ENCODE measurements at regions not wholly inside any gene's neighbourhood (a gene's known extent, or its start where the extent isn't known, plus 50 kb on each side); places are given as distances from the start of the nearest gene placed in this dataset.
"Not testable (repeated sequence)": the region's sequence is repeated elsewhere in the genome, so short reads cannot be mapped to it uniquely, and the experiment has no call there.

DNA sequence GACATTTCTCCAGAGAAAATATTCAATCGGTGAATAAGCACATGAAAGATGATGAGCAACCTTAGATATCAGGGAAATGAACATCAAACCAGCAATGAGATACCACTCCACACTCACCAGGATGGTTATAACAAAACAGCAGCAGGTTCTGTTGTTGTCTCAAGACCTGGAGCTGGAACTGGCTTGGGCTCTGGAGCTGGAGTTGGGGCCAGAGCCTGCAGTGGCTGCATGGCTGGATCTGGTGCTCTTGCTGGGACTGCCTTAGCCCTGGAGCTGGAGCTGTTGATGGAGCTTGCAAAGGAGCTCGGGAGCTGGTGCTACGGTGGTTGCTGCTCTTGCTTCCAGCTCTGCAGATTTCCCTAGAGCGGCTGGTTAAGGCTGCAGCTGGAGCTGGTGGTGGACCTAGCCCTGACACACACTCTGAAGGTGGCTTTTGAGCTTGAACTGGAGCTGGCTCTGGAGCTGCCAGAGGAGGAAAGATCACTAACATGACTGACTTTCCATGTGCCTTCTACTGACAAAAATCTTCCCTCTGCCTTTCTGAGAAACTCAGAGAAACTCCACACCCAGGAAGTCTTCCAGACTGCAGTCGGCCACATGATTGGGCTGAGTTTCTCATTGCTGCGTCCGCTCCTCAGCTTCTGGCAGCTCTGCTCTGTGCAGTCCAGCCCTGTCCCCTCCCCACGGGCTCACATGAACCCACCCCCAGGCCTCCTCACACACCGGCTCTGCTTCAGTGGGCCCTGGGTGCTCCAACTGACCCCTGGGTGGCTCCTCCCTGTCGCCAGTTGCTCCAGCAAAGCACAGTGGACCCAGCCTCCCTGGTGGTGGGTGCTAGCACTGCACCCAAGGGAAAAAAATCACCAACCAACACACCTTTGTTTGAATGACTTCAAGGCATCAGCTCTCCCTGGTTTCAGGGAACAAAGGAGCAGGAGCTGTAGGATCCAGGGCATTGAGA lies 139.1 kb upstream of the FMN2 start:
- no peak for DNase-seq

DNA sequence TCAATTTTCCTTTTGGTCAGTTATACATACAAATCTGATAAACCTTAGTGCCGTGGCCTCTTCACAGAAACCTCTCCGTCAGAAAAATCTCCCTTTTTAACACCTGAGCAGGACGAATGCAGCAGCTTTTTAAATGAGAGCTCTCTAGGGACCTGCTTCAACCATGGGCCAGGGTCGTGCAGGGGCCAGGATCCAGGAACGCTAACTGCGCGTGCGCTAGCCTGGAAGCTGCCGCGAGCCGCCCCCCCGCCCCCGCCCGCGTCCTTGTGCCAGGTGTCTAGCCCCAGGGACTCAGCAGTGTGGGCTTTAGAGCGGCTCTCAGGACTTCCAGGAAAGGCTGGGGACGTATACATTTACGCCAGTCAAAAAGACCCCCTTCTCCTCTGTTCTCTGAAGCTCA lies 136.8 kb upstream of the FMN2 start:
- DNase-seq, result no peak

DNA sequence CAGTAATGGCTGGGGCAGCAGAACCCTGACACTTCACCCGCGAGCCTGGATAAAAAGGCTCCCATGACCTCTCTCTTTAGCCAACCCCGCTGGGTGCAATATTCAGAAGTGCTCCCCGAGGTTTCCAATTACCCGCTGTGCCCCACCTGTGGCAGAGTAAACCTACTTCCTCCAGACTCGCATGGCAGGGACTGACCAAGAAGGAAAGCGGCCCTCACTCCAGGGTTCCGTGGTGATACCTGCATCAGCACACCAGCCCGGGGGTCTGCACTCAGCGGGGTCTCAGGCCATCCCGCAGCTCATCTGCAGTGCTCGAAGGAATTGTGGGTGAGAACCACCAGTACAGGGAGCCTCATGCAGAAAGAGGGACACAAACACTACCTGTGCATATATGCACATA lies 136.3 kb upstream of the FMN2 start:
- DNase-seq, result no peak

DNA sequence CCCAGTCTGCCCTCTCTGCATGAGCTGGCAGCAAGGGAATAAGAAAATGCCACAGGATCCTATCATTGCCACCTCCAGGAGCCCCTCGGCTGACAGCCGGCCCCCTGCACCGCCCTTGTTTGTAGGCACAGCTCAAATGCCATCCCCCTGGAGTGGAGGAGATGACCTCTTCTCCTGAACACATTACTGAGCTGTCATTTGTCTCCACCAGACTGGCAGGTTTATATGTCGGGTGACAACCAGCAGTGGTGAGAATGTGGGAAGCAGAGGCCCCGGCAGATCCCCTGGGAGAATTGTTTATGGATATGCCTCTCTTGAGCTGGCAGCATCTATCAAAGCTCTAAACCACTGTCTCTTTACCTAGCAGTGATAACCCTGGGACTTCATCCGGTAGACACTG lies 135.4 kb upstream of the FMN2 start:
- DNase-seq, result no peak

DNA sequence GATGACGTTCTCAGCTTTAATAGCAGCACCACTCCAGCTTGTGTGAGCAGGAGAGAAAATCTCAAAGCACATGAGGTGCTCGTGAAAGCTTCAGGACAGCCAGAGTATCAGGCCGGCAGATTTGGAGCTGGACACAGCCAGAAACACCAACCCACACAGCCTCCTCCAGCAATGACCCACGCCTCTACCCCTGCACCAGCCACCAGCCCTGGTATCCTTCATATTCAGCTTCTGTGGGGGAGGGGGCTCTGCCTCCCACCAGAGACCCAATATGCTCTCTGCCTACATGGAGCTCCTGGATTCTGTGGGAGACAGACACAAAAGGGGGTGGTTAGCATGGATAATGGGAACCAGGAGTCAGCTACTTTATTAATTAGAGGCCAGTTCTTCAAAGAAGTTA lies 133.6 kb upstream of the FMN2 start:
- no peak for DNase-seq

DNA sequence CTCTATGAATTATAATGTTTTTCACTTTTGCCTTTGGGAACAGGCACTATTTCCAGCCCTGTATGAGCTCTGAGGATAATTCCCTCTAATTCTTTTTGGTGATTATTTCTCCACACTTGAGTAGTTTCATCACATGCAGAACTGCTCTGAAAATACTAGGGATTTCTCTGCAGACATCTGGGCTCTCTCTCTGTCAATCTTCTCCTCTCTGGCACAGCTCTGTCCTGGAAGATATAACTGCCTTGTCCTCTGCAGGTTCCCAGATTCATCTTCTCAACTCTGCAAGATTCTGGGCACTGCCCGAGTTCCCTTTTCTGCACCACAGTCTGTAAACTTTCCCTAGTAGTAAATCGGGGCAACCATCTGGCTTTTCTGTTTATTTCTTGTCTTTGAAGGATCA lies 131.3 kb upstream of the FMN2 start:
- no peak for DNase-seq

DNA sequence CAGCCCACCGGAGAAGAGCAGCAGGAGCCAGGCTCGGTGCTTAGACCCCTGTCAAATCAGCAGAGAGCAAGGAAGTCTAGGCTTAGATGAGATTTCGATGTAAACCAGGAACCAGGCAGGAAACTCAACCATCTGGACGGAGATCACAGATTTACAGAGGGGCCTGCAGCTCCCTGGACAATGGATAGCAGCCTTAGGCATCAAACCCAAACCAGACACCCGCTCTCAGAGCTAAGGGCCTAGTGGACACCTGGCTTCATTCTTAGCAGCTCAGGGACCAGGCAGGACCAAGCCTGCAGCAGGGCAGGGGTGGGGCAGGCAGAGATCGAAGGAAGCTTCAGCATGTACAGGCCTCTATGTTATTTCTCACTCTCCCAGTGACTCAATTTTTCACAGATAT lies 127.8 kb upstream of the FMN2 start:
- no peak for DNase-seq

DNA sequence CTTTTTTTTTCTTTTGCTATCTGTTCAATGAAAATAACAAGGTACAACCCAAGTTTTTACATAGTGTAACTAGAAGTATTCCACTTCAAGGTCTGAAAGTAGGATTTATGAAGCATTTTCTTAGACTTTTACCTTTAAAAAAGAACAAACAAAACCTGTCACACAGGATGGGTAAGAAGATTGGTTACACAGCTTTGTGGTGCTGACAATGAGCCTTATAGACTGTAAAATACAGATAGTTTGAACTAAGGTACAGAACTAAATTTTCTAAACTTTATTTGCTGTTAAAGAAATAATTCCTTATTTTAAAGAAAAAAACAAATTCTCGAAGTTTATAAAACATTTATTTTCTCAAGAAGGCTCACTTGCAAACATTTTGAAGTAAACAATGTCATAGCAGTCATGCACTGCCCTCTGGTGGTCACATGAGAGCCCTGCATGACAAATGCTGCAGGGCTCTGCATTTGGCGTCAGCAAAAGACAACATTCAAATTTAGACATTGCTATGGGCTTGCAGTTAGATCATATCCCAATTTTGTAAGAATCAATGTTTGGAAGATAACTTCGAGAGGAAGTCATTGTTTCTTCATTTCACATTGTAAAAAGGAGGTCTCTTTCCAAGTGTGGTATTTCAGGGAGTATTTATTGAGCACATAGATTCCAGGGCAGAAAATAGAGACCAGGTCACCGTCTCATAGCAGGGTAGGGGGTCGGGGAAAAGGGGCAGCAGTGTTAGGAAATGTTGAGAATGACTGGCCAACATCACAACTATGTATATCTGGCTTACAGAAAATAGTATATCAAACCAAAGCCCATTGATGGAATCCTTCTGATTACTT lies 115.3 kb upstream of the FMN2 start:
- peak; percentile 14 for DNase-seq

DNA sequence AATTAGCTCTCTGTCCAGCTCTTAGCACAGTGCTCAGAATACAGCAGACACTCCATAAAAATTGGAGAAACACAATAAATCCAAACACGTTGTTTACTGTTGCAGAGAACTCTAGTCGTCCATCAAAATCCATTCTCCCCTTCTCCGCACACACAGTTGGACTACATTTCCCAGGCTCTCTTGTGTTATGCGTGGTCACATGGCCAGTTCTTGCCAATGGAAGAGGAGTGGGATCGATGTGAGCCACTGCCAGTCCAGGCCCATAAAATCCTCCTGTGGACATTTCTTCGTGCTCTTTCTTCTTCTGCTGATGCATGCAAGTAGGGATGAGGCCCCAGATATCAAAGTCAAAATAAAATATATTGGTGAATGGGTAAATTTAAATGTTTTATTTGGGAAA lies 114.3 kb upstream of the FMN2 start:
- no peak for DNase-seq

DNA sequence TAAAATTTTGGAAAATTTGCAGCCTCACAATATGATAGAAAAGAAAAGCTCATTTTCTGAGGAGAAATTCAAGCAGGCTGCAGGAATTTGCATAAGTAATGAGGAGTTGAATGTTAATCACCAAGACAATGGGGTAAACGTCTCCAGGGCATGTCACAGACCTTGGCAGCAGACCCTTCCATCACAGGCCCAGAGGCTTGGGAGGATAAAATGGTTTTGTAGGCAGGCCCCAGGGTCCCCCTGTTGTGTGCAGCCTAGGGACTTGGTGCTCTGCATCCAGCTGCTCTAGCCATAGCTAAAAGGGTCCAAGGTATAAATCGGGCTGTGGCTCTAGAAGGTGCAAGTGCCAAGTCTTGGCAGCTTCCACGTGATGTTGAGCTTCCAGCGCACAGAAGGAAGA lies 112.2 kb upstream of the FMN2 start:
- no peak for DNase-seq

DNA sequence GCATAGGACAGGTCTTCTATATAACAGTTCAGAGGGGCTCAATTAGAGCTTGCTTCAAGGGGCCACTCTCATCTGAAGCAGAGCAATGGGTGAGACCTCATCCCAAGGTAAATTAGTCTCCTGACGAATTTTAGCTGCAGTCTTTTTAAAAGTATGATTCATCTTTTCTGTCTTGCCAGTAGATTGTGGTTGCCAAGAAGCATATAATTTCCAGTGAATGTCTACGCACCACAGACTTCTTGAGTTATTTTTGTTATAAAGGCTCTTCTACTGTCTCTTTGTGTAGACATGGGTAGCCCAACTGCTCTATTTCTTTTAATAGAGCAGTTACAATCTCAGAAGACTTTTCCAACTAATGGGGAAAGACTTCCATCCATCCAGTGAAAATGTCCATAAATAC lies 108.9 kb upstream of the FMN2 start:
- no peak for DNase-seq

DNA sequence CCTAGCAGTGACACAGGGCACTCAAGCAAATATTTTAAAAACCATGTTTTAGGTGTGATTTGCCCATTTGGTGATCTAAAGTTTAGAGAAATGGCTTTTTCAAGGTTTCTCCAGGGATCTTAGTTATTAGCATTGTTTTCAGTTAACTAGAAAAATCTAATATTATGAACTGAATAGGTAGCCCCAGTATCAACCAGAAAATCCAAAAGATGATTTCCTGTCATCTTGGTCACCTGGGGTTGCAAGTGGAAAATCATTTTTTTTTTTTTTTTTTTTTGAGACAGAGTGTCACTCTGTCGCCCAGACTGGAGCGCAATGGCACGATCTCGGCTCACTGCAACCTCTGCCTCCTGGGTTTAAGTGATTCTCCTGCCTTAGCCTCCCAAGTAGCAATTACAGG lies 106.6 kb upstream of the FMN2 start:
- DNase-seq, result no peak

DNA sequence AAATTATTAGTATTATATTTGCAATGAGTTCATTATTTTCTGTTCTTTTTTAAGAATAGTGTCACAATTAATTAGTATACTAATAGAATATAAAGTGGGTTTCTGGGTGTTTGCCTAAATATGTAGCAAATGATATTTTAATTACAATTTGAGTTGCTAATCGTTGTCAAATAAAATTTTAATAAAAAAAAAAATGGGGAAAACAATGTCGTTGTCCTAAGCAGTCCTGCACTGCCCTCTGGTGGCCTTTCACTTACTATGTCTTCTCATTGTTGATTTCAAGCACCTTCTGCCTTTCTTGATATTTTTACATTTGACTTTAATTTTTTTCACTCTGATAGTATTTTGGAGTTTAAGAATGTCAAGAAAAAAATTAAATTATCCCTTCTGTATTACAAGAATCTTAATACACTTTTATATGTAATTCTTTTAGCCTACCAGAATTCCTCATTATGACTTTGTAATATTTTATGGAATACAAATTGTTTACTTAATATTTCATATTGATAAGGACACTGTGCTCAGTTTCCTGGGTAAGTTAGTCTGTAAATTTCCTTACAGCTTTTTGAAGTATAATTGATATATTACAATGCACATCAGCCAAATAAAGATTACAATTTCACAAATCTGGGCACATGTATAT lies 104.5 kb upstream of the FMN2 start:
- DNase-seq, result peak; percentile 35

DNA sequence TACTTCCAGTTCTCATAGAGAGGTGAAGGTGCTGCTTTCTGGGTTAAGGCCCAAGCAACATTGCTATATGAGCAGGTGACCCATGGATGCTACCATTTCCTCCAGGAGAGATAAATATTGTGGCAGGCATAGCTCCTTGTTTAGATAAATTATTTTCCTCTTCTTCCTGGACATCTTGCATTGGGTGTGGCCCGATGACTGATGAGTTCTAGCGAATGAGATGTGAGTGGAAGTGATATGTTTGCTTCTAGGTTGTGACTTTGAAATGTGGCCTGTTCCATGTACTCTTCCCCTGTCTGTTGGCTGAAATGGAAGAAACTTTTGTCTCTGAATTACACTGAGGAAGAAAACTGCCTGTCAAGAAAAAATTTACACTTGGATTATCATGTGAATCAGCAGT lies 101.7 kb upstream of the FMN2 start:
- no peak for DNase-seq

DNA sequence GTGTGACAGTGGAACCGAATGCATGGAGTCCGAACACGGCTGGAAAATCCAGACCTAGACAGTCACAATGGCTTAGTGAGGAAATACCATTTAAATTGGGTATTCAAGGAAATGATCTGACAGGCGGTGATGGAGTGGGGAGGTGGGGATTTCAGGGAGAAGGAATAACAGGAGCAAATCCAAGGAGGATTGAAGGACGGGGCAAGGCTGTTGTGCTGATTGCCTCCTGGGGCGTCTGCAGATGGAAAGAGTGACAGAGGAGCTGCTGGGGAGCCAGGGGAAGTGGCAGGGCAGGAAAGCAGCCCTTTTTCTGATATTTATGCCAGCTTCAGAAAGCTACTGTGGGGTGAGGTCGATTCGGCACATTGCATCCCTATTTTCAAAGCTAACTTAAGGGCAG lies 99.1 kb upstream of the FMN2 start:
- not testable (repeated sequence) for DNase-seq

DNA sequence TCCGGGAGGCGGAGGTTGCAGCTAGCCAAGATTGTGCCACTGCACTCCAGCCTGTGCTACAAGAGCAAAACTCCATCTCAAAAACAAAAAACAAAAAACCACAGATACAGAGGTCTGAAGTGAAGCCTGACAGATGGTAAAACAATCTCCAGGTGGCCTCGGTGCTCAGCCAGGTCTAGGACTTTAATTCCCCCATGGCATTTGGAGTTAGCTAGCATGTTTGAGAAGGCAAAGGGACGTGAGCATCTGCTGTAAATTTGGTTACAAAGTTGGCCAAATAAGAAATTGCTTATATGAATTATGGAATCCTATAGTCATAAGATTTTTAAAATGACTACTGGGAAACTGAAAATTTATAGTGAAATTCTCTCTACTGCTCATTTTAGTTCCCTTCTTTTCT lies 98.3 kb upstream of the FMN2 start:
- no peak for DNase-seq

DNA sequence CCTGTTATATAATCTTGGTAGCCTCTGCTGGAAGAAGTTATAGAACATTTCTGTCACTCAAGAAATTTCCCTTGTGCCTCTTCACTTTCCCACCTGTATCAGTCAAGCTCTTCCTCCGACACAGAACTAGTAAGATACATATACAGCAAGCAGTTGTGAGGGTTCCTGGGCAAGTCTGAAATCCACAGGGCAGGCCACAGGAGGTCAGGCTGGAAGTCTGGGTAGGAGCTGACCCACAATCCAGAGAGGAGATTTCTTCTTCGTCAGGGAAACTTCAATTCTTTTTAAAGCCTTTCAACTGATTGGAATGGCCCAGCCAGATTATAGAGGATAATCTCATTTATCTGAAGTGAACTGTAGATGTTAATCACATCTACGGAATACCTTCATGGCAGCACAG lies 96.4 kb upstream of the FMN2 start:
- no peak for DNase-seq

DNA sequence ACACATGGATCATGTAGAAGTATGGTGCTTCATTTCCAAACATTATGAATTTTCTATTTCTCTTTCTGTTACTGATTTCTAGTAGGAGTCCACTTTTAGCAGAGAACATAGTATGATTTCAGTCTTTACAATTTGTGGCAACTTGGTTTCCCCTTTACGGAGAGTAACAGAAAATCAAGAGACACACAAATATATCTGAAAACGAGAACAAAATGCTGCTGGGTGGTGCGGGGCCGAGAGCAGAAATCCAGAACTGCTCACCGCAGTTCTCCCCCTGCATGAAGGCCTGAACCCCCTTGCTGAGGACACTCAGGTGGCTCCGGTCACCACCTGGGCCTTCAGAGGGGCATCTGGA lies 94.5 kb upstream of the FMN2 start:
- no peak for DNase-seq

DNA sequence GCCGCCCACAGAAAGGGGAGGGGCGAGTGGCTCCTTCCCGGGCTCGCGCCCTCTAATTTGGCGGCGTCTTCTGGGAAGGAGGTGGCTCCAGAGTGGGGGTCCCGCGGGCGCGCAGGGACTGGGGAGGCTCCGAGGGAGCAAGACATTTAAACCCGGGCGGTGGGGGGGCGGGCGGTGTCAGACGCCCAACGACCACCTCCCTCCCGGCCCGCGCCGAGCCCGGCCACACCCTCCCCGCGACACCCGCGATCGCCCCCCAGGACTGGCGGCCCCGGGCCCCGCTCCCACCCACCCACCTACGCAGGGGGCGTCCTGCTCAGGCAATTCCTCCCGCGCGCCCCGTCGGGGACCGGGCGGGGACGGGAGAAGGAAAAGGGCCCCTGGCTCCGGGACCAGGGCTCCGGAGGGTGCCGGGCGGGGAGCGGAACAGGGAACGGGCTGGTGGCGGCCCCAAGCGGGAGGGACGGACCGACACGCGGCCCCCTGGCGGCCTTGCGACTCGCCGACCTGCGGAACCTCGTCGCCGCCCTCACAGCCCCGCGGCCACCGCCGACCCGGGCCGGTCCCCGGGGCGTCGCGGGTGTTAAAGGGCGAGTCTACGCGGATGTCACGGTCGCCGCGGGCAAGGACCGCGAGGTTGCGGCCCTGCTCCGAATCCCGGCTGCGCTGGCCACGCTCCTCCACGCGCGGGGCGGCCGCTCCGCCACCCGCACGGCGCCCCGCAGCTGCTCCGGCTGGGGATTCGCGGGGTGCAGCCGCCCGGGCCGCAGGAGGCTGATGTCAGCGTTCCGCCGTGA lies 94.0 kb upstream of the FMN2 start:
- no peak for DNase-seq

DNA sequence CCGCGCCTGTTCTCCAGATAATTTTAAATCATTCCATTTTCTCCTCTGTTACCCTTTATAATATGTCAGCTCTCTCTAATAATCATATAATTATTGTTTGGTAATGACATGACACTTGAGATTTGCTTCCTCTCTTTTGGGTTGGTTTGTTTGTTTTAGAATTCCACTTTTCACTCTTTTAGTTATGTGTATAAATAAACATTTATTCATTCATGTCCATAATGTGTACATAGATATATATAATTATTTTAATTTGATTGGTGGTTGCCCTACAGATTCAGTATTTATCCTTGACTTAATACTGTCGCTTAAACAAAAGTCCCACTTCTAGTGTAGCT lies 93.4 kb upstream of the FMN2 start:
- no peak for DNase-seq

DNA sequence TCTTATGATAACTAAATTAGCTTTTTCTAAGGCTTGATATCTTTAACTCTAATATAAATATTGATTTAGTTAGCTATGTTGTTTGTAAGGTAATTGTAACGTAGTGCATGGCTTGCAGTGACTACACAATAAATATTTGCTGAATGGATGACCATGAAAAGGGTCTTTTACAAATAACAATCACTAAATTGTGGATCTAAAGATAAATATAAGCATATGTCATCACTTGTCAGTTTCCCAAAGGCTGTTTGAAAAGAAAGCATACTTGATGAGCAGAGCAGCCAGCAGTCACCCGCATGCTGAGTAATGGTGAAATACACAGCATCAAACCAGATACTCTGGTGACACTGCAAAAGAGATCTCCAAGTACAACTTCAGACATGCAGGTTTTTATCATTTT lies 92.5 kb upstream of the FMN2 start:
- DNase-seq, result no peak

DNA sequence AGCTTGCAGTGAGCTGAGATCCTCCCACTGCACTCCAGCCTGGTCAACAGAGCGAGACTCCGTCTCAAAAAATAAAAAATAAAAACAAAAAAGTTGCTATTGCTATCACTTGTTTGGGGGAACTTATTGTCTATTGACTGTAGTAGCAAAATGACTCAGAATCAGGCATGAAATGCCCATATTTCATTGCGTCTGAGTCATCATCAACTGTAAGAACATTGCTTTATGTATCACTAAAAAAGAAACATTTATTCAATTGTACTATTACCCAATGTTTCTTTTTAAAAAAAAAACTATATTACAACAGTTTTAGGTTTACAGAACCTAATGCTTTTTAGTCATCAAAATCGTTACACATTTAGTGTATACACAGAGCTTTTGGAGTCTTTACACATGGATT lies 91.0 kb upstream of the FMN2 start:
- no peak for DNase-seq

DNA sequence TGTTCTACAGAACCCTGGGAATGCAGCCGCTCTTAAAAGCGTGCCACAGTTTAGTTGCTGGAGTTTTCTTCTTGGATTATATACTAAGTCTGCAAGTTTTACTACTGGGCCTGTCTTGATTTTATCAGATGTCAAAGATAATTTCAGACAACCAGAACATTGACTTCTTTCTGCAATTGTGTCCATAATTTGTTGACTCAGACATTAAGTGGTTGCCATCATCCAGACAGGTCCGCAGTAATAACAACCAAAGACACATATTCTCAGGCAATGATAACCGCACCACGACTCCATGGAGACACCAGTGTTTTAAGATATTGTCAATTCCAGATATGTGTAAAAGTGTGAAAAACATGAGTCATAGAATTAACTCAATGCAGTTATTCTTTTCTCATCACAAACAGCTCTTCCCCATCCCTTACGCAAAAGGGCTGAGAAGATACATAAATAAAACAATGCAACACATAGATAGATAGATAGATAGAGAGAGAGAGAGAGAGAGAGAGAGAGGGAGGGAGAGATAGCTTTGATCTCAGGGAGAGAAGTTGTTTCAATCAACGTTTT lies 90.4 kb upstream of the FMN2 start:
- no peak for DNase-seq

All from NCI-H2171 (cell line).